NCI-H2196 treated with DMSO at 0.1 percent for 48 hours (cell line): ENCODE measurements at regions not wholly inside any gene's neighbourhood (a gene's known extent, or its start where the extent isn't known, plus 50 kb on each side); places are given as distances from the start of the nearest gene placed in this dataset.
"Not testable (repeated sequence)": the region's sequence is repeated elsewhere in the genome, so short reads cannot be mapped to it uniquely, and the experiment has no call there.

Experiments
- DNase-seq: peaks from one replicate; lab custom pipeline; 2025; ENCODE audit not compliant: unreplicated experiment; lab: John Stamatoyannopoulos, UW

DNA sequence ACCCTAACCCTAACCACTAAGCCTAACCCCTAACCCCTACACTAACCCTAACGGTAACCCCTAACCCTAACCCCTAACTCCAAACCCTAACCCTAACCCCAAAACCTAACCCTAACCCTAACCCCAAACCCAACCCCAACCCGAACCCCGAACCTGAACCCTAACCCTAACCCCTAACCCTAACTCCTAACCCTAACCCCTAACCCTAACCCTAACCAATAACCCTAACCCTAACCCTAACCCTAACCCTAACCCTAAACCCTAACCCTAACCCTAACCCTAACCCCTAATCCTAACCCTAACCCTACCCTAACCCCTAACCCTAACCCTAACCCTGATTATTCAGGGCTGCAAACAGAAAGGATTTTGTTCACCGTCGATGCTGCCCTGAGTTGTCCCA is 144.6 kb upstream of the DUSP22 start:
- not testable (repeated sequence) for DNase-seq

GRCh38 chr6:148051-148984 is 144.0 kb upstream of the DUSP22 start:
- DNase-seq, result not testable (repeated sequence)

DNA sequence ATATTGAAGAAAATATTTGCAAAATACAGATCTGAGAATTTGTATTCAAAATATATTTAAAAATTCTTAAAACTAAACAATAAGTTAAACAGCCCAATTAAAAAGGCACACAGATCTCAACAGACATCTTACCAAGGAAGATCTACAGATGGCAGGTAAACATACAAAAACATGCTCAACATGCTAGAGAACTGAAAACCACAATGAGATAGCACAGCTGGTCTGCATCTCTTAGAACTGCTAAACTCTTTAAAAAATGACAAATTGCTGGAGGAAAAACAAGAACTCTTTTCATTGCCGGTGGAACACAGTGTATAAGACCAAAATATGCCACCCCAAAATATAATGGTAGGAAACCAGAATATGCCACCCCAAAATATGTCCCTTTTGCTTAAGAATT is 142.1 kb upstream of the DUSP22 start:
- not testable (repeated sequence) for DNase-seq

- not testable (repeated sequence) for DNase-seq
Observed at GRCh38 chr6:152436-152835, 139.9 kb upstream of the DUSP22 start.

- not testable (repeated sequence) for DNase-seq
Observed at GRCh38 chr6:153026-153425, 139.3 kb upstream of the DUSP22 start.

DNA sequence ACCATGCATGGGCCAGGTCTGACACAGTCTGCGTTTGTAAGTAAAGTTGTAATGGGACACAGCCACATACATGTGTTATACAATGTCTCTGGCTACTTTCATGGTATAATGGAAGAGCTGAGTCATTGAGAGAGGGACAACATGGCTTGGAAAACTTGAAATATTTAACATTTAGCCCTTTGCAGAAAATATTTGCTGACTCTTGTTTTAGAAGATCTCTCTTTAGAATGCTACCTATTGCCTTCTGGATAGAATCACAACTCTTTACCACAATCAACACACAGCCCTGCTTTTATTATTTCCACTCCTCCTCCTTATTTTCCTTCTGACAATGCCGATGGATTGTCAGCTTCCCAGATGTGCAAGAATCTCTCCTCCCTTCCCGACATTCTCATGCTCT is 138.4 kb upstream of the DUSP22 start:
- not testable (repeated sequence) for DNase-seq

DNA sequence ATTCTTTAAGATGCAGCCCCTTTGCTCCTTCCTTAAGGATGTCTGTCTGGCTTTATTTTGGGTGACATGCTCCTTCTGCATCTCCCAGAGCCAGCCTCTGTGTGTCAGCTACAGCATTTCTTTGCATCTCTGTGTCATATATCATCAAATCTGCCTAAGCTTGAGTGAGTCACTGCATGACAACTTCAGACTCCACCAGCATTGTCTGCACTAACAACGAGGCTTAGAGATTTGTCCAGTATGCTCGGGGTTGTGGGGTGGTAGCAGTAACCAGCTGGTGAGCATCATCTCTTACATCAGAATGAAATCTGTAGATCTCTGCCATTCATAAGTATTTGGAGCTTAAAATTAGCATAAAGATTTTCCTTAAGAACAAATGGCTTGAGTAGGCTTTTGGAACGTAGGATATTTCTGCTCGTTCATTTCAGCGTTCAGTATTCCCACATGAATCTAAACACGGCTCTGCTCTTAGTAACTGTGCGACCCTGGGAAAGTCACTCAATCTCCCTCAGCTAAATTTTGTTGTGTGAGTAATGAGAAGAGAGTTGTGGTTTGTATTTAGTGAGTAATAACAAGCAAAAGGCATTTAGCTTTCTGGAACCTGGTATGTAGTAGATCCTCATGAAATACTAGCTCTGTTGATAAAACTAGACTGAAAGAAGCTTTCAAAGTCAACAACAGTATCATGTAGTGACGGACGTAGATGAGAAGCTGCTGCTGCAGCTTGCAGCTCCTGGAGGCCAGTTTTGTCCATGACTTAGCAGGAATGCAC is 137.8 kb upstream of the DUSP22 start:
- not testable (repeated sequence) for DNase-seq

- DNase-seq, result no peak
Observed at GRCh38 chr6:156010-156409, 136.3 kb upstream of the DUSP22 start.

GRCh38 chr6:156441-157140 is 135.7 kb upstream of the DUSP22 start:
- not testable (repeated sequence) for DNase-seq

DNA sequence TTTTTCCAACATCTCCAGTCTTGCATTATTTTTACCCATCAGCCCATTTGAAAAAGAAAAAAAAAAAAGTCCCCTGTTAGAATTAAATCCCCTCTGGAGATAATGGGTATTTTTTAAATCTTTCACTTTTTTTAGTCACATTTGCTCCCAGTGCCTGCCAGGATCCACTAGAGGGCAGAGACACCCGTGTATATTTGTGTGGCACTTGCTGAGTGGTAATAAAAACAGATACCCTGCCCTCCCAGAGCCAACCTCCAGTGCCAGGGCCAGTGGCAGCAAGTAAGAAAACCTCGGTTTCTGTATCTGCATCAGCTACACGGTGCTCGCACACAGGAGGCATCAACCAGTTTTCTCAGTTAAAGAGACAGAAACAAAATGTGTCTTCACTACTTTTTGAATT is 135.1 kb upstream of the DUSP22 start:
- not testable (repeated sequence) for DNase-seq

DNA sequence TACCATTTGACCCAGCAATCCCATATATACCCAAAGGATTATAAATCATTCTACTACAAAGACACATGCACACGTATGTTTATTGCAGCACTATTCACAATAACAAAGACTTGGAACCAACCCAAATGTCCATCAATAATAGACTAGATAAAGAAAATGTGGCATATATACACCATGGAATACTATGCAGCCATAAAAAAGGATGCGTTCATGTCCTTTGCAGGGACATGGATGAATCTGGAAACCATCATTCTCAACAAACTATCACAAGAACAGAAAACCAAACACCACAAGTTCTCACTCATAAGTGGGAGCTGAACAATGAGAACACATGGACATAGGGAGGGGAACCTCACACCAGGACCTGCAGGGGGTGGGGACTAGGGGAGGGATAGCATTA is 130.6 kb upstream of the DUSP22 start:
- not testable (repeated sequence) for DNase-seq

DNA sequence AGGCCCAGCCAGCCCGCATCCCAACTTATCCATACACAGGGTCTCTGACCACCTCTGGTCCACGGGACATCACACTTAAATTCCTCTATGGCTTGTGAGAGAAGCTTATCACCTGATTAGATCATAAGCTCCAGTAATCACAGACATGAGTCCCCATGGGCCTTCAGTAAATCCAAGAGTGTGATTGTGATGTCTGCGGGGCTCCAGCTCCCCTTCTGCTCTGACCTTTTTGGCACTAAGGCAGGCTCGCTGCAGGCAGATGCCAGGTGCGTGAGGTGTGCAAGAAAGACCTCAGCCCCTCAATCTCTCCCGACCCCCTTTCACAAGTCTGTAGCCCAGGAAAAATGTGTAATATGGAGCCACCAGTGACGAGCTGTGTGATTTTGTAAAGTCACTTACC is 127.6 kb upstream of the DUSP22 start:
- no peak for DNase-seq

DNA sequence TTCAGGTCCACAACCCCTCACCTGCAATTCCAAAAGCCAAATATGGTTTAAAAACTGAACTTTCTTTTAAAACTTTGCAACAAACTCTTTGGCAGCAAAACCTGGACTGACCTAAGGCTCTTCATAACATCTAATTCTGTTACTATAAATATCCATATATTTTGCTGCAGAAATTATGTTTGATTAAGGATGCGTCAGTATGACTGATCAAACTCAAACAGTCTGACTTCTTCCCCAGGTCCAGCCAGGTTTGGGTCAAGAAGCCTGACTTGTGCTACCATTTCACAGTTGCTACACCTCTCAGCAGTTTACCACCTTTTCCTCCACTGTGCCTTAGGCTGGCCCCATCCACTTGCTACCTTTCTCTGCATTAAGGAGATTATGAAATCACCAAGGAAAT is 127.0 kb upstream of the DUSP22 start:
- no peak for DNase-seq

- no peak for DNase-seq
Observed at GRCh38 chr6:165906-166305, 126.4 kb upstream of the DUSP22 start.

- DNase-seq, result no peak
Observed at GRCh38 chr6:168865-169455, 123.3 kb upstream of the DUSP22 start.

DNA sequence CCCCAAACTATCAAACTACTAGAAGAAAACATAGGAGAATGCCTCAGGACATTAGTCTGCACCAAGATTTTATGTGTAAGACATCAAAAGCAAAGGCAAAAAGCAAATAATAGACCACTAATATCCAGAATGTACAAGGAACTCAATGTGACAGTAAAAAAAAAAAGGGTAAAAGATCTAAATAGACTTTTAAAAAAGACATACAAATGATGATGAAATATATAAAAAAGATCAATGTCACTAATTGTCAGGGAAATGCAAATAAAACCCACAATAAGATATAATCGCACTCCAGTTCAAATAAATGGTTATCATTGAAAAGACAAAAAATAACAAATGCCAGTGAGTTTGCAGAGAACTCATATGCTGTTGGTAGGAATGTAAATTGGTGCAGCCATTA is 118.3 kb upstream of the DUSP22 start:
- DNase-seq, result no peak

- DNase-seq, result no peak
Observed at GRCh38 chr6:175680-176079, 116.6 kb upstream of the DUSP22 start.

DNA sequence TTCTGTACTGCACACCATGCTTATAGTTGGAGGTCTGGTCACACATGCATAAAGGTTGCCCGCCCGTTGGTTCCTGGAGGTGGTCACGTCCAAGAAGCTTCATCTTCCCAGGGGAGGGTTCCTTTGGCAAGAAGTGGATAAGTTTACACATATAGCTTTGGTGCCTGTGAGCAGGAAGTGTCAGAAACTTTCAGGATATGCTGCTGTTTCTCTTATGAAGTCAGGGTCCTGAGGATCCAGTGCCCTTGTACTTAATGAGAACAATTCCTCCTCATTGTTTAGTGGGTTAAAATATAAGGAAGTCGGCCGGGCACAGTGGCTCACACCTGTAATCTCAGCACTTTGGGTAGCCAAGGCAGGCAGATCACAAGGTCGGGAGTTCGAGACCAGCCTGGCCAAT is 115.5 kb upstream of the DUSP22 start:
- no peak for DNase-seq

DNA sequence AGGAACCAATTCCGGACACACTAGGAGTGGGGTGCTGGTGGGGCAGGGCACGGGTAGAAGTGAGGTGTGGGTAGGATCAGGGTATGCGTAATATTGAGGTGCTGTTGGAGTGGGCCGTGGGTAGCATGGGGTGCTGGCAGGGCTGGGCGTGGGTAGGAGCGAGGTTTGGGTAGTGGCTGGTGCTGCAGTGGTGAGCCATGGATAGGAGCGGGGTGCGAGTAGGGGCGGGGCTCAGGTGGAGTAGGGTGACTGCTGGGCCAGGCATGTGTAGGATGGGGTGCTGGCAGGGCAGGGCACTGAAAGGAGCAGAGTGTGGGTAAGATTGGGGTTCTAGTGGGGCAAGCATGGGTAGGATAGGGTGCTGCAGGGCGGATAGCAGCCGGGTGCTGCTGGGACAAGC is 114.2 kb upstream of the DUSP22 start:
- DNase-seq, result no peak

- DNase-seq, result not testable (repeated sequence)
Observed at GRCh38 chr6:178929-179328, 113.4 kb upstream of the DUSP22 start.

DNA sequence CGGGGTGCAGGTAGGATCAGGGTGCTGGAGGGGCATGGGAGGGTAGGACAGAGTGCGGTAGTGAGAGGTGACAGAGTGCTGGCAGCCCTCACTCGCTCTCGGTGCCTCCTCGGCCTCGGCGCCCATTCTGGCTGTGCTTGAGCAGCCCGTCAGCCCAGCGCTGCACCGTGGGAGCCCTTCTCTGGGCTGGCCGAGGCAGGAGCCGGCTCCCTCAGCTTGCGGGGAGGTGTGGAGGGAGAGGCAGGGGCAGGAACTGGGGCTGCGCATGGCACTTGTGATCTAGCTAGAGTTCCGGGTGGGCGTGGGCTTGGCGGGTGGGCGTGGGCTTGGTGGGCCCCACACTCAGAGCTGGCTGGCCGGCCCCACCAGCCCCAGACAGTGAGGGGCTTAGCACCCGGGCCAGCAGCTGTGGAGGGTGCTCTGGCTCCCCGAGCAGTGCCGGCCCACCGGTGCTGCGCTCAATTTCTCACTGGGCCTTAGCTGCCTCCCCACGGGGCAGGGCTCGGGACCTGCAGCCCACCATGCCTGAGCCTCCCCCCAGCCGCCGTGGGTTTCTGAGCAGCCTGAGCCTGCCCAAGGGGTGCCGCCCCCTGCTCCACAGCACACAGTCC is 112.8 kb upstream of the DUSP22 start:
- no peak for DNase-seq
